Activated gamma-delta T cell (primary cell): ENCODE measurements at regions not wholly inside any gene's neighbourhood (a gene's known extent, or its start where the extent isn't known, plus 50 kb on each side); places are given as distances from the start of the nearest gene placed in this dataset.
"Not testable (repeated sequence)": the region's sequence is repeated elsewhere in the genome, so short reads cannot be mapped to it uniquely, and the experiment has no call there.

ENCODE experiments used
- DNase-seq: peaks from one replicate; lab custom pipeline; 2025; lab: John Stamatoyannopoulos, UW

DNA sequence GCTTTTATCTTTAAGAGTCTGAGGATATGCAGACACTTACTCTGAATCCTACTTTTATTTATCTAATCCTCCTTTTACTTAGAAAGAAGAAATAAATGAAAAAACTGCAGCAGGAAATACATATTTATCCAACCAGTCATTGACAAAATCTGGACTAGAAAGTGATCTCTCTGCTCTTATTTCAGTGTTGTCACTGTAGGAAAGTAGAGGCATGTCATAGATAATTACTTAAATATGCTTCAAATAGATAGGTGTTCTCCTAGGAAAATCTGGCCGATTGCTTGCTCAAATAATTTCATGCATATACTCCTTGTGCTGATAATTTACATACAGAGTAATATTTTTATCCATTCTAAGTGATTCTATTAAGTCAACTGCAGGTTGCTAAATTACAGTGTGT, 2001.9 kb upstream of the C9orf72 start:
- DNase-seq, result no peak

DNA sequence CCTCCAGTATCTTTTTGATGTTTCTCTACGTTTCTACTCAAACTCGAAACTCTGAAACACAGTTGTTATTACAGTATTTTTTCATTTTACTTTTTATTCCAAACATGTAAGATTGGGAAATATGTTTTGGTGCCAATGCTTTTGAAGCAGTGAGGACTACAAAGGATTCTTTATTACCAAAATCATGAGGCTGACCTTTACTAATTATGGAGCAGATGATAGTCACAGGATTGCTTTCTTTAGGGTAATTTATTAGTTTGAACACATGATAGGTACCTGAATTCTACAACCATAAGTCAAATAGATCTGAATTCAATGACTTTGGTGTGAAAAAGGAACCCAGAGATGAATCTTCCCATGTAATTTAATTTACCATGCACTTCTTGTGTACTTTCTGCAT, 2015.1 kb upstream of the C9orf72 start:
- no peak for DNase-seq

DNA sequence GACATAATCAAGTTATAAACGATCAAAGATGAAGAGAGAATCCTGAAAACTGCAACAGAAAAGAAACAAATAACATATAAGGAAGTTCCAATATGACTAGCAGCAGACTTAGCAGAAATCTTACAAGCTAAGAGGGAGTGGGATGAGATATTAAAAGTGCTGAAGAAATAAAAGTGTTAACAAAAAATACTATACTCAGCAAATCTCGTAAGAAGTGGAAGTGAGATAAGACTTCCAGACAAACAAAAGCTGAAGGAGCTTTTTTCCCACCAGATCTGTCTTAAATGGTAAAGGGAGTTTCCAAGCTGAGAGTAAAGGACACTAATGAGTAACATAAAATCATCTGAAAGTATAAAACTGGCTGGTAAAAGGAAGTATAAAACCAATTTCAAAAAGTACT, 2036.0 kb upstream of the C9orf72 start:
- DNase-seq, result no peak

DNA sequence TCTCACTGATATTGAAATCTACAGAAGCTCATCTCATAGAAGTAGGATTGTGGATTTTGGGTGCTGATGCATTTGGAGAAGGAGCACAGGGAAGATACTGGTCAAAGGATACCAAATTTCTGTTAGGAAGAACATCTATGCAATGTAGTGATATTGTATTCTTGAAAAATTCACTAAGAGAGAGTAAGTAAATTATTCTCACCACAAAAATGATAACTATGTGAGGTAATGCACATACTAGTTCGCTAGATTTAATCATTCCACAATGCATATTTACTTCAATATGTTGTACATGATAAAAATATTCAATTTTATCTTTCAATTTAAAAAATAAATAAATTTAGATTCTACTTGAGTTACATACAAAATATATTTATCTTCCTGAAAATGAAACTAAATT, 2040.5 kb upstream of the C9orf72 start:
- no peak for DNase-seq

- DNase-seq, result no peak
Measured at GRCh38 chr9:29616844-29617243, 2043.6 kb upstream of the C9orf72 start.

DNA sequence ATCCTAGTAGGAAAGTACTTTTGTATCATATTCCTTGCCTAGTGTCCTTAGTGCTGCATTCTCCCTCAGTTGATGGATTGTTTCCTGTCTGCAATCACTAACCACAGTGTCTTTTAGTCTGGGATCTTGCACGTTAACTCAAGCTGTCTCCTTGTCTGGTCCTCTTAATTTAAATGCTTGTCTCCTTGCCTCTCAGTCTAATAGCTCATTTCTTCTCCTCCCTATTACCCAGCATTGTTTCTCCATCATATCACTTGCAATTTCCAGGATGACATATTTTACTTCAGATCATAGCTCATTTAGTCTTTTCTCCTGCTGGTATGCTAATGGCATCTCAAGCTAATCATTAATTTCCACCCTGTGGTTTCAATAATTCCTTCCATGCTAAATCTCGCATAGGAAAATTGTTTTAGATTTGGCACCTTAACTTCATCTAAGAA, 2052.0 kb upstream of the C9orf72 start:
- DNase-seq, result no peak

DNA sequence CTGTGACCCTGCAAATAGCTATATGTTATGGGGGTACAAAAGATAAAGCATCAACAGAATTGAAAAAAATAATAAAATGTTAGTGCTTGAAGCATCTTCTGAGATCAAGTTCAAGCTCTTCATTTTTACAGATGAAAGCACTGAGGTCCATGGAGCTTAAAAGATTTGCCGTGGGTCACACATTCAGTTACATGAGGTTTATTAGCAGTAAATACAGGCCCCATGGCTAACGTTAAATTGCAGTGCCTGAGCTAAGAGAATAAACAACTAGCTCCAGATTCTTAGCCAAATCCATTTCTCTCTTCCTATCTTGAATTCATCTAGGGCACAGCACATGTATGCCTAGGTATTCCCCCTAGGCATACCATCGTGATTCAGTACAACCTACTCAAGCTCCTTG, 2052.7 kb upstream of the C9orf72 start:
- DNase-seq, result no peak

DNA sequence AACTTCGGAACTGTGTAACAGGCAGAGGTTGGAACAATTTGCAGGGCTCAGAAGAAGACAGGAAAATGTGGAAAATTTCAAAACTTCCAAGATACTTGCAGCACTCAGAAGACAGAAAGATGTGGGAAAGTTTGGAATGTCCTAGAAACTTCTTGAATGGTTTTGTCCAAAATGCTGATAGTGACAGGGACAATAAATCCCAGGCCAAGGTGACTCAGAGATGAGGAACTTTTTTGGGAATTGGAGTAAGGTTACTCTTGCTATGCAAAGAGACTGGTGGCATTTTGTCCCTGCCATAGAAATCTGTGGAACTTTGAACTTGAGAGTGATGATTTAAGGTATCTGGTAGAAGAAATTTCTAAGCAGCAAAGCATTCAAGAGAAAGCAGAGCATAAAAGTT, 2055.6 kb upstream of the C9orf72 start:
- not testable (repeated sequence) for DNase-seq

DNA sequence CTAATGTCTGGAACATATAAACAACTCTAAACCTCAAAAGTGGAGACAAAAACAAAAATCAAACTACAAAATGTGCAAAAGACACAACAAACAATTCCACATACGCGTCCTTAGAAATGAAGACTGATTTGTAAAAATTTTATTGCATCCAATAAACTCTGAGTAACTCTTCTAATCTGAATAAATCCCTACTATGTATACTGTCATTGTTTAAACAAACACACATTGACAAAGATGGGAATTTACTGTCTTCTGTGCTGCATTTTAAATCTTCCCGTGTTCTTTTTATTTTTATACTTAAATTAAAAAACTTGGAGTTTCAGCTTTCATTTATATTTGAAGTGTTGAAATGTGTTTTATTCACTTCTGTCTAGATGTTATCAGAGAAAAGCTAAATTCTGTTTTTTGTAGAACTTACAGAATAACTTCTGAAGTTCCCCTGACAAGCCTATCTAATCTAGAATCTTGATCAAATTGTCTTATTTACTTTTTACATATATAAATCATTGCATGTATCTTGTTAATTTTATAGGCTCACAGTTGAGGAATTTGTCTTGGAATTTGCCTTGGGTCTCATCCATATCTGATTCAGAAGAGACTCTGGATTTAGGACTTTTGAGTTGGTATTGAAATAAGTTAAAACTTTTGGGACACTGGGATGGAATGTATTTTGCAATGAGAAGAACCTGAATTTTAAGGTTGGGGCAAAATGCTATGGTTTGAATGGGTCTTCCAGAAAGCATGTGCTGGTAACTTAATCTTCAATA, 2064.4 kb upstream of the C9orf72 start:
- DNase-seq, result no peak

GRCh38 chr9:29640507-29640906, 2067.2 kb upstream of the C9orf72 start:
- no peak for DNase-seq

- no peak for DNase-seq
Measured at GRCh38 chr9:29644514-29644913, 2071.2 kb upstream of the C9orf72 start.

DNA sequence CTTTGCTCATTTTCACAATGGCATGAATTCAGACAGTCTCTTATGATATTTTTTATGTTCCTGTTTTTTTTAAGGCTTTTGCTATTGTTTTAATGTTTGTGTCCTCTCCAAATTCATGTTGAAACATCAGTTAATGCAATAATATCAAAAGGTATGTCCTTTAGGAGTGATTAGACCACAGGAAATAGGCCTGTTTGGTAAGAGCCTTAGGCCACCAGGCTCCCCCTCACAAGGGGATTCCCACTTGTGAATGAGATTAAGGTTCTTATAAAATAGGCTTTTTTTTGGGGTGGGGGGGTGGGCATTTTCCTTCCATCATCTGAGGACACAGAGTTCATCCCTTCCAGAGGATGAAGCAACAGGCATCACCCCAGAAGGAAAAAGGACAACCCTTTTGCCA, 2074.2 kb upstream of the C9orf72 start:
- DNase-seq, result no peak

GRCh38 chr9:29648132-29648531, 2074.9 kb upstream of the C9orf72 start:
- no peak for DNase-seq

DNA sequence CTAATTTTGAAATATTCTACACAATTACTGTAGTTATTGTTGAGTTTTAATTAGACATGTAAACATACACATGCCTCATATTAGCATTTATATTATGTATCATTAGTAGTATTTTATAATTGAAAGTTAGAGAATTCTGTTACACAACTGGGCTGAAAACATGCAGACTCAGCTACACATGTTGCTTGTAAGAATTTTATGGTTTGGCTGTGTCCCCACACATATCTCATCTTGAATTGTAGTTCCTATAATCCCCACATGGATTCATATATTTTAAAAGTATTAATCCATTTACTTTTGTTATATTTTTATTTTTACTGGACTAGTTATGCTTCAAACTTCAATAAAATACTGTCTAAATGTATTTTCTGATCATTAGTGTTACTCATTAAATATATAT, 2075.3 kb upstream of the C9orf72 start:
- DNase-seq, result no peak

GRCh38 chr9:29656641-29657406, 2083.5 kb upstream of the C9orf72 start:
- no peak for DNase-seq

DNA sequence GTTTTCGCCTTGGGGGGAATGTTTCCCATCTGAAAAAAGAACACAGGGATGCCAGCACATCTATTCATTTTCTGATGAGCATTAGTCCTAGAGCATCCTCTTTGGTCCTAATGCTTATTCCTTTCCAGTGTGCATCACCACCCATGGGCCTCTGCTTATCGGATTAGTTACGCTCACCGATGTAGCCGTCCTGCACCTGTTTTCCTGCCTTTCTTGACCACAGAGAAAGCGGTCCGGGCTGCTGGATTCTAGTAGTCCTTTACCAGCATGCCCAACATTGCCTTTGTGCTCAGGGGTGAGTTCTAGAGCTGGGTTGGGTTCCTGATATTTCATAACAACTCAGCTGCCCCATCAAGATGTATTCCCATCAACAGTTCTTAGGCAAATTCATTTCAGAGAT, 2084.5 kb upstream of the C9orf72 start:
- no peak for DNase-seq

- no peak for DNase-seq
Measured at GRCh38 chr9:29659014-29659413, 2085.7 kb upstream of the C9orf72 start.

DNA sequence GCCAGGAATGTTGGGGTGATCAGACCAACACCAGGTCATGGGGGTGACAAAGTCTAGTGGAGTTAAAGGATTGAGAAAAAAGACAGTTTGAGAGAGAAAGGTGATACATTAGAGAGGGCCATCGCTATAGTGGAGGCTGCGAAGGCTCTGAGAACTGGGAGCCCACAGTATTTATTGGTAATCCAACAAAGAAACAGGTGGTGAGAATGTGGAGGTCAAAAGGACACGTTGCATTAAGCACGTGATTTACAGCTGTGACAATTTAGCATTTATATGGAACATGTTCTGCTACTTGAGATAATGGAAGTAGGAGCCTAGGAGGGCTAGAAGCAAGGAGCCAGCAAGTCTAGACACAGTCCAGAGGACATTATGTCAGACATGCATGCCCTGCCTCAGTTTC, 2086.5 kb upstream of the C9orf72 start:
- no peak for DNase-seq

DNA sequence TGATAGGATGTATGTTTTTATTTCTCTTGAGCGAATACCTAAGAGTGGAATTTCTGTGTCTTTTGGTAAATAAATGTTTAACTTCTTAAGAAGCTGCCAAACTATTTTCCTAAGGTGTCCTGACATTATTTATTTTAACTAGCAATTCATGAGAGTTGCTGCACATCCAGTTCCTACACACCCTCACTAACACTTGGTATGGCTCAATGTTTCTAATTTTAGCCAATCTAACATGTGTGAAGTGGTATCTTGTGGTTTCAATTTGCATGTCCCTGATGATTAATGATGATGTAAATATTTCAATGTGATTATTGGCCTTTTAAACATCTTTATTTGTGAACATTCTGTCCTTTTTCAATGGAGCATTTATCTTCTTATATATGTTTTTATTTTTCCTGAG, 2095.5 kb upstream of the C9orf72 start:
- no peak for DNase-seq

DNA sequence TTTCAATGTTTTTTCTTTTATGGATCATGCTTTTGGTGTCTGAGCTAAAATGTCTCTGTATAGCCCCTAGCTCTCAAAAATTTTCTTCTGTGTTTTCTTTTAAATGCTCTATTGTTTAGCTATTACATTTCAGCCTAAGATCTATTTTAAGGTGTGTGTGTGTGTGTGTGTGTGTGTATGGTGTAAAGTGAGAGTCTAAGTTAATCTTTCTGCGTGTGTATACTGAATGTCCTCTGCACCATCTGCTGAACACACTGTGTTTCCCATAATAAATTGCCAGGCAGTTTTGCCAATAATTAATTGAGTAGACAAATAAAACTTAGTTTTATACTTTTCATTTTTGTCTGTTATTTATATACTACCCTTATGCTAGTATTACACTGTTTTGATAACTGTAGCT, 2096.3 kb upstream of the C9orf72 start:
- DNase-seq, result no peak

- no peak for DNase-seq
Measured at GRCh38 chr9:29685531-29685930, 2112.2 kb upstream of the C9orf72 start.

GRCh38 chr9:29691145-29691544, 2117.9 kb upstream of the C9orf72 start:
- DNase-seq, result no peak

DNA sequence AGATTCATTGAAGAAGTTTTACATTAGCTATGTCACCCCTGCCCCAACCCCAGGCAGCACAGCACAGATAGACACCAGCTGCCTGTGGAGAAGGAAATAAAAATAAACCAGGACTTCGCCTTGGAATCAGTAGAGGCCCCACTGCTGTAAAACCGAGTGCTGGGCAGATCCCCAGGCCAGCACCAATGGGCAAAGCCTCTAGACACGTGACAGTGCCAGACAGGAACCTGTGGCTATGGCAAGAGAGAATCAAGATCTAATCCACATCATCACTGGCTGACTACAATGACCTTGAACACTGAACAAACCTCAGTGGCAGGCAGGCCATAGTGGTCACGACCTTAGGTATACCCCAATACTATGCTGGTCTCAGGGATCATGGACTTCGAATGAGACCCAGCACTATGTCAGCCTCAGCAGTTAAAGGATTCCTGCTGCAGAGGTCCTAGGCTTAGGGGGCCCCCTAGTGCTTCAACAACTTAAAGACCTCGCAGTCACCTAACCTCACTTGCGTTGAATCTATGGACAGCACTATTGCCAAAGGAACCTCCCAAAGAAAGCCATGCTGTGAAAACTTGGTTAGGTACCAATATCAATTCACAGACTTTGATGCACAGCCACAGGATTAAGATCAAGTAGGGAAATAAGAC, 2118.6 kb upstream of the C9orf72 start:
- no peak for DNase-seq
